HUES6 (cell line): ENCODE measurements at regions not wholly inside any gene's neighbourhood (a gene's known extent, or its start where the extent isn't known, plus 50 kb on each side); places are given as distances from the start of the nearest gene placed in this dataset.

Experiments
- H3K27ac ChIP-seq: 2 replicates; pipeline ENCODE4 v1.7.0; 2013; ENCODE audit warnings: low read depth, mild to moderate bottlenecking, low read length, inconsistent platforms
- H3K27me3 ChIP-seq: 2 replicates; pipeline ENCODE4 v1.6.1; 2013; ENCODE audit warnings: low read length; ENCODE audit not compliant: control insufficient read depth, insufficient read depth
- H3K36me3 ChIP-seq: 2 replicates; pipeline ENCODE4 v1.6.1; 2013; ENCODE audit warnings: low read length; ENCODE audit not compliant: control insufficient read depth, insufficient read depth
- H3K4me1 ChIP-seq: 2 replicates; pipeline ENCODE4 v1.6.1; 2013; ENCODE audit warnings: low read length; ENCODE audit not compliant: control insufficient read depth, insufficient read depth
- H3K4me3 ChIP-seq: 2 replicates; pipeline ENCODE4 v1.5.1; 2013; ENCODE audit warnings: low read depth, low read length
- H3K9ac ChIP-seq: one replicate; pipeline ENCODE4 v1.6.1; 2013; ENCODE audit warnings: mild to moderate bottlenecking, low read length
- H3K9me3 ChIP-seq: 2 replicates; pipeline ENCODE4 v1.6.1; 2013; ENCODE audit warnings: low read depth, low read length; ENCODE audit not compliant: control insufficient read depth, insufficient read depth

DNA sequence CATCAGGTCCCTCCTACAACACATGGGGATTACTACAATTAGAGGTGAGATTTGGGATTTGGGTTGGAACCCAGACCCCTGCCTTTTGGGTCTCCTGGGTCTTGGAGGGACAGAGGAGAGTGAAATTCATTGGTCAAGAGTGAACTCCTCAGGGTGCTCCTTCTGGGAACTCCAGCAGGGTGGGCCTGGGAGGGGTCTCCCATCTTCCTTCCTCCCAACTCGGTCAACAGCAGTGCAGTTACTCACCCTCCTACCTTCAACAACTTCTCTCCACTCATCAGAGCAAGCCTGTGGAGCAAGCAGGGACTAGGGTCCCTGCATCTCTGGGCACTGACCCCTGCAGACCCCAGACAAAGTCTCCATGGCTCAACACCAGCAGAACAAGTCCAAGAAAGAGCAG, 89.3 kb upstream of the TMPRSS2 start:
- peaks cover 21% of the 10 kb centered on the region for H3K4me1 ChIP-seq
- no peaks in the 10 kb centered on the region for H3K36me3 ChIP-seq
- H3K9ac ChIP-seq, result no peak overlapping the region
- H3K27ac ChIP-seq, result no peak overlapping the region
- no peak overlapping the region for H3K4me3 ChIP-seq
- no peaks in the 10 kb centered on the region for H3K9me3 ChIP-seq
- peaks cover 6% of the 10 kb centered on the region; the same call in 1 of the 2 replicates for H3K27me3 ChIP-seq

DNA sequence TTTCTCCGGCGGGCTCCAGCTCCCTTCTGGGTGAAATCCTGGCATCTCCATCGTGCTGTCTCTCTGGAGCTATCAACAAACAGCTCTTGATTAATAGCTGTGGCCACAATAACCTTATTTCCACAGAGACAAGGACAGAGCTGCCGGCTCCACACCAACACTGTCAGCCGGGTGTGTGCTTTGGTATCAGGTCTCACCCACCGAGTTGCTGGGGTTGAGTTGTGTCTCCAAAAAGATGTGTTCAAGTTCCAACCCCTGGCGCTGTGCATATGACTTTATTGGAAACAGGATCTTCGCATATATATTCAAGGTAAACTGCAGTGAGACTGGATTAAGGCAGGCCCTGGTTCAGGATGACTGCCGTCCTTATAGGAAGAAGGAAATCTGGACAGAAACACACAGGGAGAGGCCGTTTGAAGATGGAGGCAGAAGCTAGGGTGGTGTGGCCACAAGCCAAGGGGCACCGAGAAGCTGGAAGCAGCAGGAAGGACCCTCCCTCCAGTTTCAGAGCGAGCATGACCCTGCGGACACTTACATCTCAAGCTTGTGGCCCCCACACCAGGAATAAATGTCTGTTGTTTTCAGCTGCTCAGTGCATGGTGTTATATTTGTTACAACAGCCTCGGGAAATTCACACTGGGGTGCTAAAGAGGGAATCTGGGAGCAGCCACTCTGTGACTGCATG, 88.4 kb upstream of the TMPRSS2 start:
- H3K4me3 ChIP-seq, result no peak overlapping the region

DNA sequence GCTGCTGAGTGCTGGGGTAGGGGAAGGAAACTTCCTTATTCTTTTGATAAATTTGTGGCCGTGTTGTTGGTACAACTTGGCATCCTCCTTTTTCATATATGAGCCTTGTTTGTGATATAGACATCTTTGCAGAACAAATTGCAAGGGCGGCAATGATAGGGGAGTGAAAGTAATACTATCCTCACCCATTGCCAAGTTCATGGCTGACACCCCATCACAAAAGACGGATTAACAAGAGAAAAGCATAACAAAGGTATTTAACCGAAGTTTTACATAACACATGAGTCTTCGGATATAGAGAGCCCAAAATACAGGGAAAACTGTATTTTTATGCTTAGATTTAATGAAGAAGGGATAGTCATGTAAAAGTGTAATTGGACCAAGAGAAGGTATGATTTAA, 86.3 kb upstream of the TMPRSS2 start:
- Histone ChIP-seq H3K9ac (no peak overlapping the region), H3K4me3 (peak overlapping the region; percentile 27; the same call in 1 of the 2 replicates), H3K4me1 (peaks cover 21% of the 10 kb centered on the region), H3K27ac (no peak overlapping the region), H3K9me3 (no peaks in the 10 kb centered on the region; the same call in 1 of the 2 replicates), H3K27me3 (peaks cover 6% of the 10 kb centered on the region; the same call in 1 of the 2 replicates), H3K36me3 (no peaks in the 10 kb centered on the region)

More for the DNA sequence above, 88.4 kb upstream of the TMPRSS2 start:
- H3K27ac ChIP-seq, result no peak overlapping the region
- H3K9me3 ChIP-seq, result no peaks in the 10 kb centered on the region
- H3K9ac ChIP-seq, result no peak overlapping the region
- peaks cover 6% of the 10 kb centered on the region; the same call in 1 of the 2 replicates for H3K27me3 ChIP-seq
- no peaks in the 10 kb centered on the region for H3K36me3 ChIP-seq
- peaks cover 21% of the 10 kb centered on the region for H3K4me1 ChIP-seq

DNA sequence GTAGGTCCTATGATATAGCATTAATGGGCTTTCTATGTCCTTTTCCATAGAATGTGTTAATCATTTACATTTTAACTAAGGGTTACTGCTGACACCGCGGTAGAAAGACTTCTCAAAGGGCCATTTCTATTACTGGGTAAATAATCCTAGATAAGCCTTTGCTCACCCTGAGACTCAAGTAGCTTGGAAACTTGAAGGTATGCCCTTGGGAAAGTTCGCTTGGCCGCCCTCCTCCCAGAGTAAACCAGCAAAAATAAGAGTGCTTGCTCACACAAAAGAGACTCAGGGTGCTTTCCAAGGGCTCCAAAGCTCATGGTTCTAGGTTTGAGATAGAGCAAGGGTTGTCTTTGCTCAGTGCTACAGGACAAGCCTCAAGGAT, 85.8 kb upstream of the TMPRSS2 start:
- H3K9ac ChIP-seq, result no peak overlapping the region
- H3K36me3 ChIP-seq, result no peaks in the 10 kb centered on the region
- peaks cover 21% of the 10 kb centered on the region for H3K4me1 ChIP-seq
- H3K4me3 ChIP-seq, result no peak overlapping the region
- H3K9me3 ChIP-seq, result peaks cover 3% of the 10 kb centered on the region; the same call in 1 of the 2 replicates
- no peak overlapping the region for H3K27ac ChIP-seq
- peaks cover 3% of the 10 kb centered on the region; the same call in 1 of the 2 replicates for H3K27me3 ChIP-seq

DNA sequence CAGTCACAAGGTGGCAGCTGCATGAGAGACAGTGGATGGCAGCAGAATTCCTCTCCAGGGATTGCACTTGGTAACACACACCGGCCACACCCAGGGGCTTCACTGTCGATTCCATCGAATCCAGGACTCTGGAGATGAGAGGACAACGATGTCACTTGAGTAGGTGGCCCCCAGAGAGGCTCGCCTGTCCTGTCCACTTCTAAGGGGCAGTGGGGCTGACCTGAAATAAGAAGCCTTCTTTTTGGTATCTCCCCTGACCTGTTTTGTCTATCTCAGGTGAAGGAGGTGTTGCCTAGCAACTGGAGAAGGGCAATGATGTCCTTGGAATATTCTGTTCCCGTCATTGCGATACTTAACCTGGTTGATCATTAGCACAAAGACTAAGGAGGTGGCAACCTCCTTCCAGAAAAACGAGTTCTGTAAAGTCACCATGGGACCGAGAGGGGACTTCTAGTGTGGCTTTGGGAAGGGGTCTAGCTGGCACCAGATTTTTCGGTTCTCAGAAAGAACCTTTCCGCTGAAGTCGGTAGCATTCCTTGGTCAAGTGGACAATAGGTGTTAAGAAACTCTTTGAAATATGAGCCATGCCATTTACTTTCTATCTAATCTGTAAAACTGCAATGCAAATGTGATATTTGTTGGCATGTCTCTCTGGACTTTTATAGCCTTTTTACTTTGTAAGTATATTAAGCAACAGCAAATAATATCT, 85.2 kb upstream of the TMPRSS2 start:
- peaks cover 3% of the 10 kb centered on the region; the same call in 1 of the 2 replicates for H3K9me3 ChIP-seq
- H3K4me1 ChIP-seq, result peaks cover 21% of the 10 kb centered on the region
- no peak overlapping the region for H3K4me3 ChIP-seq
- no peak overlapping the region for H3K27ac ChIP-seq
- no peaks in the 10 kb centered on the region for H3K36me3 ChIP-seq
- no peak overlapping the region for H3K9ac ChIP-seq
- peaks cover 3% of the 10 kb centered on the region; the same call in 1 of the 2 replicates for H3K27me3 ChIP-seq

DNA sequence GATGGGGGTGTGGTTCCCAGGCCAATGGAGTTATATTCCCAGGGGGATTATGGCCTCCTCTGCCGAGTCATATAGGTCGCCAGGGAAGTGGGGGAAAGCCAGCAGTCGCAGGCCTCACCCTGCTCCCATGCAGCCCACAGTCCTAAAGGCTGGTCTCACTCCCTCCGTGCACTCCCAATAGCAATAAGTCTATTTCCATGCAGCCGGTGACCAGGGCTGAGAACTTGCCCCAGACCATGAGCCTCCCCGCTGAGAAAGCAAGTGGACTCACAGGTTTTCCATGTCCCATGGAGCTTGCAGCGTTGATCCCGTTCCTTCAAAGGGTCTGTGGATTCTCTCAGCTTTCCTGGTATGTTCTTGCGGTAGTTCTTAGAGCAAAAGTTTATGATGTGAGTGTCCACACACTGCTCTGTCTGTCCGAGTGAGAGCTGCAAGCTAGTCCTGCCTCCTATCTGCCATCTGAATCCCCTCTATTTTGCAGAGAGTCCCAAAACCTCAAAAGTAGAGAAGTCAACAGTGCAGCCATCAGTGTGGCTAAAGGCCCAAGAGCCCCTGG, 81.7 kb upstream of the TMPRSS2 start:
- peaks cover 17% of the 10 kb centered on the region for H3K4me1 ChIP-seq
- no peaks in the 10 kb centered on the region for H3K27me3 ChIP-seq
- H3K9ac ChIP-seq, result no peak overlapping the region
- peaks cover 3% of the 10 kb centered on the region; the same call in 1 of the 2 replicates for H3K9me3 ChIP-seq
- no peaks in the 10 kb centered on the region for H3K36me3 ChIP-seq
- no peak overlapping the region for H3K4me3 ChIP-seq
- no peak overlapping the region for H3K27ac ChIP-seq

DNA sequence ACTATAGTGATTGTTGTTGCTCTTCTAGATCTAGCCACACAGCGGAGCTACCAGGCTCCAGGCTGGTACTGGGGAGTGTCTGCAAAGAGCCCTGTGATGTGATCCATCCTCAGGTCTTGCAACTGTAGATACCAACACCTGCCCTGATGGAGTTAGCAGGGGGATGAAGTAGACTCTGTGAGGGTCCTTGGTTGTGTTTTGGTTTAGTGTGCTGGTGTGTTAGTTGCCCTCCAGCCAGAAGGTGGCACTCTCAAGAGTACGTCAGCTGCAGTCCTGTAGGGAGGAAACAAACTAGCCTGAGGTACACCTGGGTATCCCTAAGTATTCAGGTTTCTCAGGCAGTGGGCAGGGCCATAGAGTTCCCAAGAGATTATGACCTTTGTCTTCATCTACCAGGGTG, 81.2 kb upstream of the TMPRSS2 start:
- Histone ChIP-seq H3K9me3 (peaks cover 3% of the 10 kb centered on the region; the same call in 1 of the 2 replicates), H3K27me3 (no peaks in the 10 kb centered on the region), H3K36me3 (no peaks in the 10 kb centered on the region), H3K4me3 (no peak overlapping the region), H3K4me1 (peaks cover 15% of the 10 kb centered on the region), H3K27ac (no peak overlapping the region), H3K9ac (no peak overlapping the region)

DNA sequence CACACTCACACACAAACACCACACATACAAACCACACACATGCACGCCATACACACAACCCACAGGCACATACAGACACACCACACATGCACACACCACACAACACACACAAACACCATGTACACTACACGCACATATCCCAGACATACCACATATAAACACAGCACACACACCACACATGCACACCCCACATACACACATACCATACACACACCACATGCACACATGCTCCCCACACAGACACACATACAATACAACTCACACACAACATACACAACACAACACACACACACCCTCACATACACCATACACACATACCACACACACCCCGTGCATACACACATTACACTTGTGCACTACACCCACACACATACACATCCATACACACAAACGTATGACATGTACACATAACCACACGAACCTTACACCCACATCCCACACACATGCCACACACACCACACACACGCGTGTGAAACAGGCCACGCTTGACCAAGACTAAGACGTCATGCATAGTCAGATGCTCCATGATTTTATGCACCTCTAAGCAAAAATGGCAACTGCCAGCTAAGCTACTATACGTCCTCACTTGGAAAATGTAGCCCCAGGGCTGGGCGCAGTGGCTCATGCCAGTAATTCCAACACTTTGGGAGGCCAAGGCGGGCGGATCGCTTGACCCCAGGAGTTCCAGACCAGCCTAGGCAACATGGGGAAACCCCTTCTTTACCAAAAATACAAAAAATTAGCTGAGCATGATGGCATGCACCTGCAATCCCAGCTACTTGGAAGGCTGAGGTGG, 77.4 kb upstream of the TMPRSS2 start:
- Histone ChIP-seq H3K27me3 (no peaks in the 10 kb centered on the region), H3K9ac (no peak overlapping the region), H3K4me3 (no peak overlapping the region), H3K9me3 (peaks cover 3% of the 10 kb centered on the region; the same call in 1 of the 2 replicates), H3K27ac (no peak overlapping the region), H3K36me3 (no peaks in the 10 kb centered on the region), H3K4me1 (peaks cover 15% of the 10 kb centered on the region)

DNA sequence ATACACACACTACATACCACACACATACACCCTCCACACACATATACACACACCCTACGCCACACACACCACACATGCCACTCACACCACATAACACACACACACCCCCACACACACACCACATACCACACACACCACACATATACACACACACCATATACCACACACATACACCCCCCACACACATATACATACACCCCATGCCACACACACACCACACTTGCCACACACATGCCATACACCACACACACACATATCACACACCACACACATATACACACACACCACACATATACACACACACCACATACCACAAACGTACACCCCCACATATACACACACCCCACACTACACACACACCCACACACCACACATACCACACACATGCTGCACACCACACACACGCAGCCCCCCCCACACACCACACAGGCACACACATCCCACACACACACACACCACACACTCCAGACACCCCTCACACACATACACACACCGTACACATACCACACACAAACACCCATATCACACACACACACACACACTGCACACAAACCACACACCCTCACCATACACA, 76.7 kb upstream of the TMPRSS2 start:
- peaks cover 15% of the 10 kb centered on the region for H3K4me1 ChIP-seq
- H3K27ac ChIP-seq, result no peak overlapping the region
- H3K4me3 ChIP-seq, result no peak overlapping the region
- no peaks in the 10 kb centered on the region for H3K27me3 ChIP-seq
- peaks cover 3% of the 10 kb centered on the region; the same call in 1 of the 2 replicates for H3K9me3 ChIP-seq
- H3K9ac ChIP-seq, result no peak overlapping the region
- no peaks in the 10 kb centered on the region for H3K36me3 ChIP-seq

DNA sequence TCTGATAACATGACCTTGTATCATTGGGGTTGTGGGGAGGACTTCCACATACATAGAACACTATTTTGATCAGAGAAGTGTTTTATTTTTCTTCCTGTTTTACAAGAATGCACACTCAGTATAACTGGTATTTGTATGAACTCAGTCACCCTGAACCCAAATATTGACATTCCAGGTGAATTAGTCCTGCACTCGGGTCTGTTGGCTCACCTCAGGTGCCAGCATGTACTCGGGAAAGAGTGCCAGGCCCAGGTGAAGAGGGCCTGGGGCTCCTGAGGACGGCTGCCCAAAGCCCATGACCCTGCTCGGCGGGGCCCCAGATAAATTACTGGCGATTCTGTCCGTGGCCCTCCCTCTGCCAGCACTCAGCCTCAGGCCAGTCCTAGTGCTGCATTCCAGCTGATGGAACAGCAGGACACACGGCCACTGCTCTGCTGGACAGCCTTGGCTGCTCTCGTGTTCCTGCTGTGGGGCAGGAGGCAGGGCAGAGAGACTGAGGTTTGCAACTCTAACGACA, 75.4 kb upstream of the TMPRSS2 start:
- Histone ChIP-seq H3K27me3 (no peaks in the 10 kb centered on the region), H3K9ac (no peak overlapping the region), H3K4me1 (peaks cover 15% of the 10 kb centered on the region), H3K36me3 (no peaks in the 10 kb centered on the region), H3K4me3 (no peak overlapping the region), H3K27ac (no peak overlapping the region), H3K9me3 (peaks cover 4% of the 10 kb centered on the region; the same call in 1 of the 2 replicates)
